Liver (tissue), 7 donors: ENCODE measurements at regions not wholly inside any gene's neighbourhood (a gene's known extent, or its start where the extent isn't known, plus 50 kb on each side); places are given as distances from the start of the nearest gene placed in this dataset.

ENCODE experiments used
- DNase-seq: peaks from one replicate; pipeline ENCODE4 v3.0.0-alpha.2; 2017; ENCODE audit warnings: low spot score
- H3K27ac ChIP-seq, 2 donors: one replicate each; pipeline ENCODE4 v1.7.0; 2013; ENCODE audit warnings: inconsistent platforms in 2 of 2, low read length in 2 of 2, control low read depth in 1 of 2, low read depth in 1 of 2, mild to moderate bottlenecking in 1 of 2
- H3K27me3 ChIP-seq, 4 donors: one replicate each; pipeline versions ENCODE4 v1.6.1 to v1.7.0; 2013; ENCODE audit warnings: low read length in 3 of 4, inconsistent platforms in 1 of 4, mild to moderate bottlenecking in 1 of 4, moderate library complexity in 1 of 4; ENCODE audit not compliant: control insufficient read depth in 4 of 4, insufficient read depth in 4 of 4
- H3K36me3 ChIP-seq, 4 donors: one replicate each; pipeline versions ENCODE4 v1.6.1 to v1.7.0; 2013; ENCODE audit warnings: low read length in 3 of 4, mild to moderate bottlenecking in 3 of 4, low read depth in 1 of 4, moderate library complexity in 1 of 4; ENCODE audit not compliant: control insufficient read depth in 4 of 4, insufficient read depth in 3 of 4
- H3K4me1 ChIP-seq, 4 donors: one replicate each; pipeline versions ENCODE4 v1.6.1 to v1.7.0; 2013; ENCODE audit warnings: low read length in 3 of 4, mild to moderate bottlenecking in 3 of 4, moderate library complexity in 1 of 4; ENCODE audit not compliant: control insufficient read depth in 4 of 4, insufficient read depth in 4 of 4
- H3K4me3 ChIP-seq, 3 donors: one replicate each; pipeline versions ENCODE4 v1.6.1 to v1.7.0; 2013; ENCODE audit warnings: low read length in 3 of 3, control low read depth in 1 of 3, low read depth in 1 of 3, mild to moderate bottlenecking in 1 of 3
- H3K9ac ChIP-seq, 2 donors: one replicate each; pipeline ENCODE4 v1.7.0; 2013; ENCODE audit warnings: low read length in 2 of 2, mild to moderate bottlenecking in 2 of 2, moderate library complexity in 2 of 2, control low read depth in 1 of 2, low read depth in 1 of 2
- H3K9me3 ChIP-seq, 4 donors: one replicate each; pipeline versions ENCODE4 v1.6.1 to v1.7.0; 2013; ENCODE audit warnings: low read length in 3 of 4; ENCODE audit not compliant: control insufficient read depth in 4 of 4
- EGR1 ChIP-seq, 2 donors: IDR thresholded peaks; 2 replicates each; pipeline ENCODE4 v1.6.1; 2016 to 2018; ENCODE audit warnings: antibody characterized with exemption in 2 of 2, low read depth in 2 of 2
- FOXA1 ChIP-seq: IDR thresholded peaks from 2 replicates; pipeline ENCODE4 v1.6.1; 2016; ENCODE audit warnings: antibody characterized with exemption
- FOXA2 ChIP-seq: IDR thresholded peaks from 2 replicates; pipeline ENCODE4 v1.6.1; 2016; ENCODE audit warnings: antibody characterized with exemption
- GABPA ChIP-seq, 2 donors: IDR thresholded peaks in 1 of 2; conservative IDR thresholded peaks in 1 of 2; 2 replicates each; pipeline ENCODE4 v1.6.1; 2016; ENCODE audit warnings: antibody characterized with exemption in 2 of 2, mild to moderate bottlenecking in 1 of 2, moderate library complexity in 1 of 2
- HNF4G ChIP-seq: IDR thresholded peaks from 2 replicates; pipeline ENCODE4 v1.6.1; 2016; ENCODE audit warnings: antibody characterized with exemption
- JUND ChIP-seq, 2 donors: IDR thresholded peaks; 2 replicates each; pipeline ENCODE4 v1.6.1; 2016; ENCODE audit warnings: antibody characterized with exemption in 2 of 2
- NR2F2 ChIP-seq: IDR thresholded peaks from 2 replicates; pipeline ENCODE4 v1.6.1; 2016; ENCODE audit warnings: antibody characterized with exemption
- RXRA ChIP-seq, 2 donors: IDR thresholded peaks; 2 replicates each; pipeline ENCODE4 v1.6.1; 2017 to 2018; ENCODE audit warnings: antibody characterized with exemption in 2 of 2, mild to moderate bottlenecking in 1 of 2
- SP1 ChIP-seq: IDR thresholded peaks from 2 replicates; pipeline ENCODE4 v1.6.1; 2018; ENCODE audit warnings: antibody characterized with exemption, mild to moderate bottlenecking
- YY1 ChIP-seq: IDR thresholded peaks from 2 replicates; pipeline ENCODE4 v1.6.1; 2016; ENCODE audit warnings: antibody characterized with exemption, mild to moderate bottlenecking
- ZBTB33 ChIP-seq: IDR thresholded peaks from 2 replicates; pipeline ENCODE4 v1.6.1; 2016; ENCODE audit warnings: antibody characterized with exemption
- WGBS: extraction: QIAGEN DNeasy Blood & Tissue Kit; methylation state at CpG from one replicate; pipeline ENCODE4 v1.1.7; 2013; 5-methylcytosine and 5-hydroxymethylcytosine counted together
- TF ChIP-seq, protein P1 (sequence below): IDR thresholded peaks from 2 replicates; pipeline ENCODE4 v1.6.1; 2016; ENCODE audit warnings: antibody characterized with exemption, mild to moderate bottlenecking
- TF ChIP-seq, protein P2 (sequence below): IDR thresholded peaks from 2 replicates; pipeline ENCODE4 v1.6.1; 2016; ENCODE audit warnings: antibody characterized with exemption
- donor health status: healthy.
- donor health status: healthy.
- donor health status: healthy.
- donor health status: healthy.

DNA sequence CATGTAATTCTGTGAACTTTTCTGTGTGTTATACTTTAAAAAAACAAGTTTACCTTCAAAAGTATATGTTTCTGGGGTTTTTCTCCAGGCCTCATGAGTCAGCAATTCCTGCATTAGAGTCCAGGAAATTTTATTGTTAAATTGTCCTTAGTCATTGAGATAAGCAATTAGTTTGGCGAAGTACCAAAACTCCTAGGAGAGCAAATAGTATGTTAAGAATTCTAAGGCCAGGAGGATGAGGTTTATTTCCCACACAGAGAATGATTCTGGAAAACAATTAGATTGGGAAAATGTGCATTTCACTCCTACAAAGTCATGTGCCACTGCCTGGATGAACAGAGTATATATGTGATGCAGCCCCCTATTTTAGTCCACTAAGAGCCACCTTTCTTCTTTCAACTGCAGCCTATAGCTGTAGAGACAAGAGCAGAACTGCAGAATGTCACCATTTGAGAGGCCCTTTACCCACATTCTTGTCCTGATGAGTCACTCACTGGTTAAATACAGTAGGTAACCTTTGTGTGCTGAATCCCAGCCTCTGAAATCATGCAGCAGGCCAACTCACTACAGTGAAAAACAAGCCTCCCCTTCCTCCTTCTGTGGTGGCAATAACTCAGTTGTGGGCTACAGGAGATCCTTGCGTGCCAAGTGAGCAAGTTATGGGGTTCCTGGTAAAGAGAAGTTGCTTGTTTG, 452.8 kb upstream of the THBS1 start (continued):
- TF ChIP-seq, protein P1, sequence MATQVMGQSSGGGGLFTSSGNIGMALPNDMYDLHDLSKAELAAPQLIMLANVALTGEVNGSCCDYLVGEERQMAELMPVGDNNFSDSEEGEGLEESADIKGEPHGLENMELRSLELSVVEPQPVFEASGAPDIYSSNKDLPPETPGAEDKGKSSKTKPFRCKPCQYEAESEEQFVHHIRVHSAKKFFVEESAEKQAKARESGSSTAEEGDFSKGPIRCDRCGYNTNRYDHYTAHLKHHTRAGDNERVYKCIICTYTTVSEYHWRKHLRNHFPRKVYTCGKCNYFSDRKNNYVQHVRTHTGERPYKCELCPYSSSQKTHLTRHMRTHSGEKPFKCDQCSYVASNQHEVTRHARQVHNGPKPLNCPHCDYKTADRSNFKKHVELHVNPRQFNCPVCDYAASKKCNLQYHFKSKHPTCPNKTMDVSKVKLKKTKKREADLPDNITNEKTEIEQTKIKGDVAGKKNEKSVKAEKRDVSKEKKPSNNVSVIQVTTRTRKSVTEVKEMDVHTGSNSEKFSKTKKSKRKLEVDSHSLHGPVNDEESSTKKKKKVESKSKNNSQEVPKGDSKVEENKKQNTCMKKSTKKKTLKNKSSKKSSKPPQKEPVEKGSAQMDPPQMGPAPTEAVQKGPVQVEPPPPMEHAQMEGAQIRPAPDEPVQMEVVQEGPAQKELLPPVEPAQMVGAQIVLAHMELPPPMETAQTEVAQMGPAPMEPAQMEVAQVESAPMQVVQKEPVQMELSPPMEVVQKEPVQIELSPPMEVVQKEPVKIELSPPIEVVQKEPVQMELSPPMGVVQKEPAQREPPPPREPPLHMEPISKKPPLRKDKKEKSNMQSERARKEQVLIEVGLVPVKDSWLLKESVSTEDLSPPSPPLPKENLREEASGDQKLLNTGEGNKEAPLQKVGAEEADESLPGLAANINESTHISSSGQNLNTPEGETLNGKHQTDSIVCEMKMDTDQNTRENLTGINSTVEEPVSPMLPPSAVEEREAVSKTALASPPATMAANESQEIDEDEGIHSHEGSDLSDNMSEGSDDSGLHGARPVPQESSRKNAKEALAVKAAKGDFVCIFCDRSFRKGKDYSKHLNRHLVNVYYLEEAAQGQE, result no peak
- TF ChIP-seq JUND (IDR thresholded peaks at IDR 0.05), result peak in 1 of 2 donors; percentile 85
- TF ChIP-seq EGR1 (IDR thresholded peaks at IDR 0.05; ENCODE audit: low read depth in 2 of 2), result no peak
- TF ChIP-seq FOXA2, result no peak
- TF ChIP-seq SP1, result no peak
- TF ChIP-seq HNF4G, result no peak
- TF ChIP-seq YY1, result no peak
- no peak for TF ChIP-seq FOXA1
- TF ChIP-seq, protein P2, sequence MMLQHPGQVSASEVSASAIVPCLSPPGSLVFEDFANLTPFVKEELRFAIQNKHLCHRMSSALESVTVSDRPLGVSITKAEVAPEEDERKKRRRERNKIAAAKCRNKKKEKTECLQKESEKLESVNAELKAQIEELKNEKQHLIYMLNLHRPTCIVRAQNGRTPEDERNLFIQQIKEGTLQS, result no peak

DNA sequence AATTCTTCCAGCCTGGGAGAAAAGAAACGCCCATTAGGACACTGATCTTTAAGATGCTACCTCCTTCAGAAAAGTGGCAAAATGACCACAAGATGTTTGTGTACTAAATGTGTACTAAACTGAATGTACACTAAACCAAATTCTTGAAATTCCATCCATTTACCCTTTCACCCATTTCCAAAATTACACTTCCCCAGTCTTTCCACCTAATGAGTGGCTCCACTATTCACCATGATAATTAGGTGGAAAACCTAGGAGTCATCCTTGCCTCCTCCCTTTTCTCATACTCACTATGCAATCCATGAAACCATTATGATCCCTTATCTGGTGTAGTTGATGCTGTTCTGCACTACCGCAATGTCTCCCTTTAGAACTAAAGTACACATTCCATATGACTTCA, 452.1 kb upstream of the THBS1 start:
- TF ChIP-seq NR2F2 (no peak), FOXA1 (no peak), JUND (IDR thresholded peaks at IDR 0.05) (no peak), YY1 (no peak), FOXA2 (no peak), GABPA (IDR thresholded peaks at IDR 0.05 in 1 of 2, conservative IDR thresholded peaks at IDR 0.05 in 1 of 2) (no peak), ZBTB33 (no peak)
- Histone ChIP-seq H3K9me3 (no peaks in the 10 kb centered on the region), H3K27me3 (no peaks in the 10 kb centered on the region), H3K4me1 (no peaks in the 10 kb centered on the region), H3K9ac (no peak overlapping the region), H3K27ac (peak overlapping the region in 1 of 2 donors; percentile 13), H3K36me3 (no peaks in the 10 kb centered on the region), H3K4me3 (no peak overlapping the region)
- DNase-seq, result no peak
- 95% methylated on average over 2 of the region's 2 CpGs for WGBS

GRCh38 chr15:39130556-39131379, 450.1 kb upstream of the THBS1 start:
- Histone ChIP-seq H3K9me3 (no peaks in the 10 kb centered on the region), H3K36me3 (no peaks in the 10 kb centered on the region), H3K4me1 (no peaks in the 10 kb centered on the region), H3K27me3 (no peaks in the 10 kb centered on the region), H3K4me3 (no peak overlapping the region), H3K9ac (no peak overlapping the region), H3K27ac (no peak overlapping the region)
- DNase-seq, result no peak
- WGBS, result 80% methylated on average over 3 of the region's 3 CpGs
- TF ChIP-seq RXRA (IDR thresholded peaks at IDR 0.05) (no peak), NR2F2 (no peak), YY1 (no peak), JUND (IDR thresholded peaks at IDR 0.05) (no peak), FOXA1 (no peak), GABPA (IDR thresholded peaks at IDR 0.05 in 1 of 2, conservative IDR thresholded peaks at IDR 0.05 in 1 of 2) (no peak), FOXA2 (no peak)
- TF ChIP-seq, protein P1, result no peak
